NCI-H510A treated with DMSO at 0.1 percent for 48 hours (cell line): ENCODE measurements at regions not wholly inside any gene's neighbourhood (a gene's known extent, or its start where the extent isn't known, plus 50 kb on each side); places are given as distances from the start of the nearest gene placed in this dataset.
"Not testable (repeated sequence)": the region's sequence is repeated elsewhere in the genome, so short reads cannot be mapped to it uniquely, and the experiment has no call there.

Experiments
- DNase-seq: peaks from one replicate; lab custom pipeline; 2025; lab: John Stamatoyannopoulos, UW

DNA sequence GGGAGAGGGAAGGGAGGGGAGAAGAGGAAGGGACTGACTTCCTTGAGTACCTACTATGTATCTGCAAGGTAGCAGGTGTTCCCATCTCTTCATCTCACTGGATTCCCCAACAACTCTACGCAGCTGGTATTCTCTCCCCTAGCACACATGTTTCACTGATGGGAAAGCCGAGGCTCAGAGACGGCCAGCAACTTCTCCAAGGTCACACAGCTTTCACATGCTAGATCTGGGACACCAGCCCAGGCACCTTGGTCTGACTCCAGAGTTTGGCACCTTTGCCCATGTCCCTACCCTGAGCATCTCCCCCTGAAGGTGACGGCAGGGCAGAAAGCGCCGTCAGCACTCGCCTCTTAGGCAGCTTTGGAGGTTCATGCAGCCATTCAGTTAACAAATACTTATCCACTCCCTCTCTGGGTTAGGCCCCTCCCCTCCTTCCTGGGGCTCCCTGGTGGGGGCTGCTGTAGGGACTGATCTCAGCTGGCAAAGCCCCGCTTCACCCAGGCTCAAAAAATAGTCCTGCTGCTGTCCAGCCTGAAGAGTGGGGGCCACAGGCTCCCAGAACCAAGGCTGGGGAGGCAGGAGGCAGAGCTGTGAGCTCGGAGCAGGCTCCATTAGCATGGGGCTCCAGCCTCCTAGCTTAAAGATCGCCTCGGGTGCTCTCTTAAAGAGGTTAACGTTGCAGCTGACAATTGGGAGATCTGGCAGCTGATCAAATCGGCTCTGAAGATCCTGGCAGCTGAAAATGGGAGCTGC is 79.4 kb downstream of the IGLL1 start:
- DNase-seq = no peak

DNA sequence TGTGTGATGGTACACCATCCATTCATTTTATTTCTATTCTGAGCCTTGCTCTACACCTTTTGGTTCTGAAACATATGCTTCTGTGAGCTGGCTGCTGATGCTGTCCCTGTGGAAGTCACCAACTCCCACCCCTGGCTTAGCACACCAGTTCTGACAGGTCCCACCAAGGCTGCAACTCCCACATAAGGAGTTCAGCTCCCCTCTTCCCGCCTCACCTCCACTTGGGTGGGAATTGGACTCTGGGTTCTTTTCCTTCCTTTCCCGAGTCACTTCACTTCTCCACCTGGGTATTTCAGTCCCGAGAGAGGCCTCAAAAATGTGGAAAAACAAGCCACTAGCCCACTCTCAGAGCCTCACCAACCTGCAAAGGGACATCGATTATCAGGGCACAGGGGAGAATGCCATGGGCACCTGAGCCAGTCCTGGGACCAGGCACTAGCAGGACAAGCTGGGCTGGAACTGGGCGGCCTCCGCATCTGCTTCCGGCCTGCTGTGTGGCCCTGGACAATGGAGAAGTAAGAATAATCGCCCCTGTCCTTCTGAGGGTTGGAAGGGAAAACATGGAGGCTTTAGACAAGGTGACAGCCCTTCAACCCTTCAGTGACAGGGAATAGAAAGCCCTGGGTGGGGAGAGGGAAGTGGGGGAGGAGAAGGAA is 80.1 kb downstream of the IGLL1 start:
- DNase-seq = no peak

DNA sequence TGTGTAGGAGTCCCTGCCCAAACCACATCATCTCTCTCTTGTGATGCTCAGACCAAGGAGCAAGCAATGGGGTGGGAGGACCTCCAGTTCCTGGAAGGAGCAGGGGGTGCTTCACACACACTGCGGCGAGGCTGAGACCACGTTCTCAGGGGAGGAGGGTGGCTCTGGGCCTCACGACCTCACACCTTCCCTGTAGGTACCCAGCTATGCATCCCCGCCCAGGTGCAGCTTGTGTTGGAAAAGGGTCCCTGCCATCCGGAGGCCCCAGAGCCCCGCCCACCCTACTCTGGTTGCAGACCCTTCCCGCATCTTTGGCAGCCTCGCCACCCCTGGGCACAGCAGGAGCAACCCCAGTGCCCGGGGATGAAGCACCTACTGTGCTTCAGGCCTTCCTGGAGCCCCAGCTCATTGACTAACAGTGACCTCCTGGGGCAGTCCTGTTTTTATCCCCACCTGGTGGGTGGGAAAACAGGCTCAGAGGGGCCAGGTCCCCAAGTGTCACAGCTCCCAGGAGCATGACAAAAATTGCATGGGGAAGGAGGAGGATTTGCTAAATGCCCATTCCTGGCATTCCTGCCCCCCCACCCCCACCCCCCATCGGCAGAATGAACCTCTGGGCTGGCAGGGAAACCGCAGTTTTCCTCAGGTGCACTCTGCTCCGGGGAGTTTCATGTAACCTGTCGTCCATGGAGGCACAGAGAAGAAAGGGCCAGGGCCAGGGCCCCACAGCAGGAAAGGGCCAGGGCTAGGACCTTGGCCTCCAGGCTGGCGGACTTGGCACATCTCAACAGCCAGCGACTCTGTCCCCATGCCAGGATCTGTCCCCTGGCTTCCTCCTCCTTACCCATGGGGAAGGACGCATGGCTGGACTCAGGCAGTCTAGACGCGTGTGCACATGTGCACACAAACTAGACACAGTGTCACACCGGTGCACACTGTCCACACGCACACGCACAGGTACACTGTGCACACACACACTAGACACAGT is 81.0 kb downstream of the IGLL1 start:
- DNase-seq = no peak

DNA sequence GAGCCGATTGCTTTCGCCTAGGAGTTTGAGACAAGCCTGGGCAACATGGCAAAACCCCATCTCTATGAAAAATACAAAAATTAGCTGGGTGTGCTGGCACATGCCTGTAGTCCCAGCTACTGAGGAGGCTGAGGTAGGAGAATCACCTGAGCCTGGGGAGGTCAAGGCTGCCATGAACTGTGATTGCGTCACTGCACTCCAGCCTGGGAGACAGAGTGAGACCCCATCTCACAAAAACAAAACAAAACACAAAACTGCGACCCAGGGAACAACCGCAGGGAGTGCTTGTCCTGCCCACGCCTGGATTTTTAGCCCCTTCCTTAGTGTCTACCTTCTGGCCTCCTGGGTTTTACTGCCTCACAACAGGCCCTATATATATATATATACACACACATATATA is 82.2 kb downstream of the IGLL1 start:
- DNase-seq = not testable (repeated sequence)

DNA sequence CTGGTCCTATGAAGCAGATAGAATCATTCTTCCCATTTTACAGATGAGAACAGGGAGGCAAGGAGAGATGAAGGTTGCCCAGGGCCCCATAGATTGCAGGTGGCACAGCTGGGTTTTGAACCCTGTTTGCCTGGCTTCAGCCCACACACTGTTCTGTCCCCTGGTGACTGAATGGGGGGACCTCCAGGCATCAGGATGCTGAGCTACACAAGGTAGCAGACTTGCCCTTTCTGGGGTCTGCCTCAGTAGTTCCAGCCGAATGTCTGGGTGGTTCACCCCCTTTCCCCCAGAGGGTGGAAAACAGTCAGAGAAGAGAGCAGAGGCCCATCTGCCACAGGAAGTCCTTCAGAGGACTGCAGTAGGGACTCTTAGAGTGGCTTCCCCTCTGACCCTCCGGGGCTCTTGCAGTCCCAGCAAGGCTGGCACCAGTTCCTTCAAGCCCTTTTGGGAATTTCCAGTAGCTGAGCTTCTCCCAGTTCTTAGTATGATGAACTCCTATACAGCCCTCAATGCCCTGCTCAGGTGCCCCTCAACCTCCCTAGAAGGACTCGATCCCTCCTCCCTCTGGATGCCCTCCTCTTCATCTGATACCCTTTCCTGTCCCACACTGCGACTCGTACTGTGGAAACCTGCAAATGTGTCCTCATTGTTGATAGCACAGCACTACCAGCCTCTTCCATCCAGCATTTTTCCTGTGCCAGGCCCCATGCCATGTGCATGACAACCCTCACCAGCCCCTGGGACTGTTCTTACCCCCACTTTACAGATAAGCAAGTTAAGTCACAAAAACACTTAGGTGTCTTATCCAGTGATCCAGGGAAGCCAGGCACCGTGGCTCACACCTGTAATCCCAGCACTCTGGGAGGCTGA is 82.8 kb downstream of the IGLL1 start:
- no peak for DNase-seq

DNA sequence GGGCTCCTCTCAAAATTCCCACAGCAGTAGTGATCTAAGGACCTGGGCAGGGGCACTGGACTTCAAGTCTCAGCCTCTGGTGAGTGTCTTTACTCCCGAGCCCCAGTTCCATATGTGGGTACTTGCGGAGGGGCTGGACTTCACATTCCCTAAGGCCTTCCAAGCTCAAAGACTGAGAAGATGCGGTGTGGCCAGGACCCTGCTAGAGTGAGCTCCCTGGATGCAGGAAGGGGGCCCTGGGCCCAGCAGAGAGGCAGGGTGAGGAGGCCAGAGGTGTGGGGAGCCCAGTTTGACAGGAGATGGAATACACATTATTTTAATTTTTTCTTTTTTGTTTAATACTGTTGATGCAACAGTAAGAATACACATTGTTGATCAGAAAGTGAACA is 83.7 kb downstream of the IGLL1 start:
- no peak for DNase-seq

DNA sequence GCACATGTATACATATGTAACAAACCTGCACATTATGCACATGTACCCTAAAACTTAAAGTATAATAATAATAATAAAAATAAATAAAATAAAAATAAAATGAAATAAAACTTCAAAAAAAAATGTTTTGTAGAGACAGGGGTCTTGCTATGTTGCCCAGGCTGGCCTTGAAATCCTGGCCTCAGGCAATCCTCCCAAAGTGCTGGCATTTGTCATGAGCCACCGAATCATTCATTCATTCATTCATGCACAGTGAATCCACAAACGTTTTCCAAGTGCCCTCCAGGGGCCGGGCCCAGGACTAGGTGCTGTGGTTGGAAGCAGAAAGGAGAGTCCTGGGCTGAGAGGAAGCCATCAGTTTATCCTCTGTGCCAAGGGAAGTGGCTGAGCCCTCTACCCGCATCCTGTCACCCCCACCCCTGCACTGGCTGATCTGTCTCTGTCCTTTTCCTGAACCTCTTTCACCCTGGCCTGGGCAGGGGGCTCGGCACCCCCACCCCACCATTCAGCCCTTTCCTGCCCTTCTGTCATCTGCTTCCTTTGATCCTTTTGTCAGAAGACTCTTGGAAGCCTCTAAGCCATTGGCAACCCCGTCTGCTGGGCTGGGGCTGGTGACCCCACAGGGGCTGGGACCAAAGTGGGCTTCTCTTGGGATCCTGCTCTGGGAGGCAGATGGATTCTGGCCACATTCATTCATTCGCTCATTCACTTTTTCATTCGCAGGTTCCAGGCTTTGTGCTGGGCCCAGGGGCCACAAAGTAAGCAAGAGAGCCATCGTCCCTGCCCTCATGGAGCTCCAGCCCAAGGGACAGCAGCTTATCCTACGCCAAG is 84.3 kb downstream of the IGLL1 start:
- no peak for DNase-seq

DNA sequence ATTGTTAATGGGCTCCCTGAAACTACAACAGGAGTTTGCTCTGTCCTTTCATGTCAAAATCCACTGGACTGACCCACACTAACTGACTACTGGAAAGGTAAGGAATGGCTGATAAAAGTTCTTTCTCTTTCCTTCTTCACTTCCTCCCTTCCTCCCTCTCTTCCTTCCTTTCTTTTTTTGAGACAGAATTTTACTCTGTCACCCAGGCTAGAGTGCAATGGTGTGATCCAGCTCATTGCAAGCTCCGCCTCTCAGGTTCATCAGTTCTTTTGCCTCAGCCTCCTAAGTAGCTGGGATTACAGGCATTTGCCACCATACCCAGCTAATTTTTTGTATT is 85.2 kb downstream of the IGLL1 start:
- DNase-seq = no peak

DNA sequence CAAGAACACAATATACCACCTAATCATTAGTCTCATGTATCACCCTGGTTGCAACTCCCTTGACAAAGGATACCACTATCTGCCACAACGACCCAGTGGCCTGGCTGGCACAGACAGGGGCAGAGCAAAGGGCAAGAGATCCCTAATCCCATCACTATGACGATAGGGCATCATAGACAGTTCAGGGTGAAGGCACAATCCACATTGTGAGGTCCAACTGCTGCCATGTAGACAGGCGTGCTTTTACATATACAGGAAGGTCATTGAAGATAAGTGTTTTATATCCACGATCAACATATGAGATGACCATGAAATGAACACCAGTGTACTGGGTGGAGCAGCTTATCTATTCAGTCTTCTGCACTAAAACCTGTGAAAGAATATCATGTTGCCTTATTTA is 94.6 kb downstream of the IGLL1 start:
- no peak for DNase-seq

DNA sequence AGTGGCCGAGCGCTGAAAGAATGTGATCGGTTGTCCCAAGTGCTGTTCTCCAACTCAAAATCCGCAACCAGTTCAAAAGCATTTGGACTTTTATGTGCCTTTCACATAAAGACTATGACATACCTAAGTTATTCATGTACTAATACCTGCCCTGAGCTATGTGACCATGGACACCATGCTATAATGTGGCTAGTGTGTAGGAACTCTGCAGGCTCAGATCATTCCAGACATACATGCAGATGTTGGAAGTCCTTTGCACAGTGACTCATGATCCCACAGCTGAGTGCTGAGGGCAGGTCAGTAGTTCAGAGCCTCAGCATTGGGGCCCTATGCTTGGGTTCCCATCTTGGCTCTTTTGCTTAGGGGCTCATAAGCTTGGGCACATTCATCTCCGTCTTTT is 95.4 kb downstream of the IGLL1 start:
- no peak for DNase-seq

DNA sequence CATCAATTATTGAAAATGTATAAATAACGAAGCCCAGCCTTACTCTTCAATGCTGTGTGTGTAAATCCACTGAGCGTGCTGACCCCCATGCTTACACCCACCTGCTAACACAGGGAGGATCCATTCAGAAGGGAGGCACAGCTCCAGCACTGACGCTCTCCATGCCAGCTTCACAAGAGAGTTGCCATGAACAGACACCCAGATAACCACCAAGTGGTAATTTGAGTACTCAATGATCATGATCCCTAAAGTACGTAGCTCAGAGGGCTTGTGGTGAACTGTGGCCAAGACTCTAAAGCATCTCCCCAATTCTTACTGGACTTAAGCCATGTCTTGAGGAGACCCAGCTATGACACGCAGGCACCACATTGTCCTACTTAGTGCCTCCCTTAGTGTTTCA is 98.7 kb downstream of the IGLL1 start:
- no peak for DNase-seq

DNA sequence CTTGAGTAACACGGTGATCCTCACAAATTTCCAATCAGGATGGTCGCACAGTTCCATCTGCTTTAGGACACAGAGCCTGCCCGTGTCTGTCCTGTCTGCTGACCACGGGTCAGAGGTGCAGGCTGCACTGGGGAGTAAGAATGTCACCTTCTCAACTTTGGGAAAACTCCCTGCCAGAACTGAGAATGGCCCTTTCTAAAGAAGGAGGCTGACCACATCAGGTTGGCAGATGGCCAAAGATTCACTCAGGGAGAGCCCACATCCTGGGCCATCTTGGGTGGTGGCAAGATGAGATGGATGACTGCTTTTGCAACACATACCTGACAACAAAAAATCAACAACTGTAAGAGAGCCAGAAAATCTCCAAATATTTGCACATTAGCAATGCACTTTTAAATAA is 101.9 kb downstream of the IGLL1 start:
- no peak for DNase-seq

DNA sequence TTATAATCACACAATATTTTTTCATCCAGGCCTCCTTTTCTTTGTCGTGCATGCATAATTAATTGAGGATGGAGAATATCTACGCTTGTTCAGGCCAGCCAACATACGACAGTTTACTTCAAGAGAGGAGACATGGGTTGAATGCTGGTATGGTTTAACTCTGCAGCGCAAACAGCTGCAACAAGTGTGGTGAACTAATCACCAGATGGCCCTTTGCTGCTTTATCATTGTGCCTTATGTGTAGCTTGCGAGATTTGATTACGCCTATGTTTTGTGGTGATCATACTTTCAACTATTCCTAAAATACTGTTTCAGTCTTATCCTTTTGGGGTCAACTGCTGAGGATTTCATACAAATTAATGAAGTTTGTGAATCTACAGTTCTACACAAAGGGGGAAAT is 105.6 kb downstream of the IGLL1 start:
- DNase-seq = not testable (repeated sequence)

DNA sequence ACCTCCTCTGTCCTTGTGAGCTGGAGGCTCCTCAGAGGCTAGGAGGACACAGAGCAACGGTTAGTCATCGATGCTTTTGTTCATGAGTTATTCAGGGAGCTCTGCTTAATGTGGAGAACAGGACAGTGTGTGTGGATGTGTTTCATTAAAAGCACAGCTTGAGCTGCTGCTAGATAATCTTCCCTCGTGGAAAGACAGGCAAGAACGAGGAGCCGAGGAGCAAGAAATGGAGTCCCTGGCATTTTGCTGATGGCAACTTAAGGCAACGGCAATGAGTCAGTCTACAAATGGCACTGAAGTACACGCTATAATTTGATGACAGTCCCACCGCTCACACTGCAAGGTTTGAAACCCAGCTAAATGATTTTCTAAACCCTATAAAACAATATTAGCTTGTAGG is 106.2 kb downstream of the IGLL1 start:
- no peak for DNase-seq

DNA sequence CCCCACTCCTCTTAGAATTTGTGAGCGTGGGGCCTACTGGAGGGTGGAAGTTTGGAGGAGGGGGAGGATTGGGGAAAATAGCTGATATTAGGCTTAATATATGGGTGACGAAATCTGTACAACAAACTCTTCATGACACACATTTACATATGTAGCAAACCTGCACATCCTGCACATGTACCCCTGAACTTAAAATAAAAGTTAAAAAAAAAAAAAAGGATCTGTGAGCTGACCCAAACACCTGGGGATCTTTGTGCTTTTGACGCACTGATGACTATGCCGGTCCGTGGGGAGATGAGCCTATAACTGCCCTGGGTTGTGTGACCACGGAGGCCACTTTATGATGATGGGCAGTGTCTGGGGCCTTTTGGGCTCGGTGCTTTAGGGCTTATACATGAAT is 107.7 kb downstream of the IGLL1 start:
- not testable (repeated sequence) for DNase-seq

DNA sequence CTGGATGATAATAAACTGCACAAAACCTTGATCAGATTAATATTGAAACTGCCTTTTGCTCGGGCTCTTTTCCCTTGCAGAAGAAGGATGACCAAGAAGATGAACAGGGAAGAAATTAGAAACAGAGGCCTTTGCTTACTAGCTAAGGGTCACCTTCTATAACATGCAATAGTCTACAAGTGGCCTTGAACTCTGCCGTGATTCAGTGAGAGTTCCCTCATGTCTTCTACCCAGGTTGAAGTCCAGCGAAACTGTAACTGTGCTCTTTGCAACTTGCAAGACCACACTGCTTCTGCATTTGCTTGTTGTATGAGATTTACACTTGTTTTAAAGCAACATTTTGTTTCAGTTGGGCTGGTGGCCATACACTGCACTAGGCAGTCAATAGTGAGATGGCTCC is 108.4 kb downstream of the IGLL1 start:
- no peak for DNase-seq

DNA sequence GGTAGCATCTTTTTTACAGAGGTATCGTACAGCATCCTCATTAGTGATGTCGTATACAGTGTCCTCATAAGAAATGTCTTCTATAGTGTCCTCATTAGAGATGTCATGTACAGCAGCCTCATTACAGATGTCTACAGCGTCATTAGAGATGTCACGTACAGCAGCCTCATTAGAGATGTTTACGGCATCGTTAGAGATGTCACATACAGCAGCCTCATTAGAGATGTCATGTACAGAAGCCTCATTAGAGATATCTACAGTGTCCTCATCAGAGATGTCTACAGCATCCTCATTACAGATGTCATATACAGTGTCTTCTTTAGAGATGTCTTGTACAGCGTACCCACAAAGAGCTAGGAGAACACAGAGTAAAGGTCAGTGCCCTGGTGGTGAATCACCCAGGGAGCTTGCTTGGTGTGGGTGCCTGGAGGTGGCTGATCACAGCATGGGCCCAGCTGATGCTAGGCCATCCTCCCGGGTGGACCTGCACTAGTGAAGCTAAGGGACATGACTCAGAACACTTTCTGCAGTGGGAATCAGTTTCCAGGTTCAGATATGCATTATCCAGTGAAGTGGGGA is 109.2 kb downstream of the IGLL1 start:
- DNase-seq = no peak

DNA sequence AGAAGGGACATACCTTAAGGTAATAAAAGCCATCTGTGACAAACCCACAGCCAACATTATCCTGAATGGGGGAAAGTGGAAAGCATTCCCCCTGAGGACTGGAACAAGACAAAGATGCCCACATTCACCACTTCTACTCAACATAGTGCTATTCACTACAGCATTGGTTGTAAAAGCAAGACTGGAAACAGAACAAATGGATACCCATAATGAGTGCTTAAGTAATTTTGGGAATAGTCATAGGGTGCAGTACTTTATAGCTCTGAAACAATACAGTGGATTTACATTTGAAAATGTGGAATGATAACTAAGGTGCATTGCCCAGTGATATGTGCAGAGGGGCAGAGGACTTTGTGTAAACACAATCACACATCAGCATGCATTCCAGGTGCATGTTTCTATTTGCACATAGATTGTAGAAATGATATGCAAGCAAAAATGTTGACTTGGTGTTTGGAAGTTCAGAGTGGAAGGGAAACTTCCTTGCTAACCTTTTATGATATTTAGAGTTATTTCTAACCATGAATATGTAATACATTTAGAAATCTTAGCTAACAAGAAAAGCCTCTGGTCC is 112.3 kb downstream of the IGLL1 start:
- DNase-seq = no peak

DNA sequence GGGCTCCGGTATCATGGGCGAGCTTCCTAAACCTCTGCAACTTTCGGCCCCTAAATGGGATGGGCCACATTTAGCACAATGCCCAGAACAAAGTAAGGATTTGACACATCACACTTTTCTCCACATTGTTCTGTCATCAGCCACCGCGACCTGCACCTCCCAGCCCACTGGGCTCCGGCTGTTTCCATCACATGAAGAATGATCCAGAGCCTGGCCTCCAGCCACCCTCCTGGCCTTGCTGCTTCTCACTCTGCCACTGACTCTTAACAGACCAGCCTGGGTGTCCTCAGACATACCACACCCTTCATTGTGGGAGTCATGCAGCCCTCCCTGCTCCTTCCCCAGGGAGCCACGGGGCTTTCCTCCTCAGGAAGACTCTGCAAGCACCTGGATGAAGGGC is 113.7 kb downstream of the IGLL1 start:
- DNase-seq = no peak

DNA sequence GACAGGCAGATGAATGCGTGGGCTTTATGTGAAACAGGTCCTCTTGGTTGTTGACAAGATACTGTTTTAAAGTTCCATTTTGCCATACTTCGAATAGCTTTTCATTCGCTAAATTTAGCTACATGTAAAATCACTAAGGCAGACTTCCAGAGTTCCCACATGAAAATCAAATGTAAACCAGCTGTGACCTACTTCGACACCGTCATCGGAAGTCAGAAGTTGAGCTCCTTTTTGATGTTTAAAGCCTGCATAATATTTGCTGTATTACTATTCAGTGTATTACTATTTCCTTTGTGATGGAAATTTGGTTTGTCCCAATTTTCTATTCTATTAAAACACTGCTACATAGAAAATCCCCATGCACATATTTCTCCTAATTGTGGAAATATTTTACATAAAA is 115.3 kb downstream of the IGLL1 start:
- not testable (repeated sequence) for DNase-seq
